SK-N-SH (cell line): ENCODE measurements at regions not wholly inside any gene's neighbourhood (a gene's known extent, or its start where the extent isn't known, plus 50 kb on each side); places are given as distances from the start of the nearest gene placed in this dataset.

Experiments used
- CTCF ChIA-PET: fragments of 300-600, 350-600 bp; formaldehyde crosslinking; extraction: SDS; loops from one replicate; lab custom pipeline; 2021; lab: Yijun Ruan, JAX
- POLR2A ChIA-PET: fragments of 350-600 bp; sonication (Branson Sonifier 250); formaldehyde crosslinking; extraction: SDS; loops from one replicate; lab custom pipeline; 2020; ENCODE audit warnings: antibody characterized with exemption, inconsistent platforms; lab: Yijun Ruan, JAX
- DNase-seq: peaks from one replicate; pipeline ENCODE4 v3.0.0; 2012
- H2AFZ ChIP-seq: fragments of 200-600 bp; sonication (generic); 2 replicates; pipeline ENCODE4 v1.8.1; 2016; ENCODE audit warnings: antibody characterized with exemption, mild to moderate bottlenecking, low read depth
- H3F3A ChIP-seq: fragments of 200-600 bp; sonication (generic); replicated peaks from 2 replicates; pipeline ENCODE3; 2016; ENCODE audit warnings: antibody characterized with exemption, mild to moderate bottlenecking; ENCODE audit not compliant: insufficient read depth
- H3K27ac ChIP-seq, 2 experiments: fragments of 200-500 bp in 1 of 2; fragments of 200-600 bp in 1 of 2; sonication (Bioruptor generic) in 1 of 2; sonication (generic), shearing (Covaris generic) in 1 of 2; 2 replicates each; pipeline versions ENCODE4 v1.5.1 to v1.6.1; 2014 to 2016; ENCODE audit warnings: low read depth in 2 of 2, inconsistent platforms in 1 of 2, low read length in 1 of 2, mild to moderate bottlenecking in 1 of 2, mixed read lengths in 1 of 2
- H3K27me3 ChIP-seq: fragments of 200-600 bp; sonication (generic), shearing (Covaris generic); 2 replicates; pipeline ENCODE4 v1.6.1; 2016; ENCODE audit warnings: mixed run types; ENCODE audit not compliant: insufficient read depth
- H3K36me3 ChIP-seq, 2 experiments: fragments of 200-500 bp in 1 of 2; fragments of 200-600 bp in 1 of 2; sonication (Bioruptor generic) in 1 of 2; sonication (generic) in 1 of 2; replicated peaks in 1 of 2; 2 replicates each; pipeline versions ENCODE3 to v1.5.1; 2014 to 2016; ENCODE audit warnings: low read length in 1 of 2, mild to moderate bottlenecking in 1 of 2; ENCODE audit not compliant: insufficient read depth in 2 of 2, control insufficient read depth in 1 of 2
- H3K4me1 ChIP-seq, 2 experiments: fragments of 200-500 bp in 1 of 2; fragments of 200-600 bp in 1 of 2; sonication (Bioruptor generic) in 1 of 2; sonication (generic), shearing (Covaris generic) in 1 of 2; 2 replicates each; pipeline versions ENCODE4 v1.5.1 to v1.6.1; 2014 to 2016; ENCODE audit warnings: low read depth in 1 of 2, low read length in 1 of 2, mixed run types in 1 of 2; ENCODE audit not compliant: insufficient read depth in 2 of 2, control insufficient read depth in 1 of 2
- H3K4me2 ChIP-seq: fragments of 200-600 bp; sonication (generic), shearing (Covaris generic); 2 replicates; pipeline ENCODE4 v1.6.1; 2017; ENCODE audit warnings: mixed run types
- H3K4me3 ChIP-seq, 2 experiments: fragments of 200-500 bp in 1 of 2; fragments of 200-600 bp in 1 of 2; sonication (Bioruptor generic) in 1 of 2; sonication (generic), shearing (Covaris generic) in 1 of 2; 2 replicates each; pipeline versions ENCODE4 v1.5.1 to v1.8.1; 2014 to 2016; ENCODE audit warnings: low read depth in 2 of 2, inconsistent platforms in 1 of 2, low read length in 1 of 2, mild to moderate bottlenecking in 1 of 2, mixed read lengths in 1 of 2, moderate library complexity in 1 of 2
- H3K79me2 ChIP-seq: fragments of 200-600 bp; sonication (generic); 2 replicates; pipeline ENCODE4 v1.8.1; 2017; ENCODE audit warnings: mild to moderate bottlenecking; ENCODE audit not compliant: insufficient read depth
- H3K9ac ChIP-seq: fragments of 200-600 bp; sonication (generic); 2 replicates; pipeline ENCODE4 v1.6.1; 2017; ENCODE audit warnings: mixed run types
- H3K9me2 ChIP-seq: fragments of 200-600 bp; sonication (generic); 2 replicates; pipeline ENCODE4 v1.6.1; 2017; ENCODE audit warnings: mixed run types
- H3K9me3 ChIP-seq: fragments of 200-600 bp; sonication (generic); 2 replicates; pipeline ENCODE4 v1.6.1; 2017; ENCODE audit warnings: mixed run types, mild to moderate bottlenecking, moderate library complexity
- H4K20me1 ChIP-seq: fragments of 200-600 bp; sonication (generic); 2 replicates; pipeline ENCODE4 v1.6.1; 2017; ENCODE audit warnings: mild to moderate bottlenecking, mixed run types; ENCODE audit not compliant: insufficient read depth
- CHD2 ChIP-seq: fragments of 150-350 bp; IDR thresholded peaks from 2 replicates; pipeline ENCODE4 v1.6.1; 2018; ENCODE audit warnings: low read length; ENCODE audit not compliant: partially characterized antibody
- CTCF ChIP-seq: fragments of 200-600 bp; sonication (generic); IDR thresholded peaks from 2 replicates; pipeline ENCODE4 v1.6.1; 2017; ENCODE audit warnings: antibody characterized with exemption, mild to moderate bottlenecking, moderate library complexity
- MAX ChIP-seq: IDR thresholded peaks from 2 replicates; pipeline ENCODE4 v1.4.0; 2012; ENCODE audit warnings: low read depth
- NFIC ChIP-seq: IDR thresholded peaks from 2 replicates; pipeline ENCODE4 v1.4.0; 2012; ENCODE audit warnings: borderline replicate concordance
- NRF1 ChIP-seq: IDR thresholded peaks from 2 replicates; pipeline ENCODE4 v1.6.1; 2012; ENCODE audit warnings: low read depth, mild to moderate bottlenecking, low read length
- REST ChIP-seq: IDR thresholded peaks from 2 replicates; pipeline ENCODE4 v1.6.1; 2012; ENCODE audit warnings: mild to moderate bottlenecking, low read depth, low read length, moderate library complexity
- USF2 ChIP-seq: fragments of 150-350 bp; IDR thresholded peaks from 2 replicates; pipeline ENCODE4 v1.6.1; 2017; ENCODE audit warnings: antibody characterized with exemption, low read length, low read depth, borderline replicate concordance
- YY1 ChIP-seq: IDR thresholded peaks from 2 replicates; pipeline ENCODE4 v1.4.0; 2012; ENCODE audit warnings: low read depth, mild to moderate bottlenecking
- ZBTB33 ChIP-seq: IDR thresholded peaks from 2 replicates; pipeline ENCODE4 v1.4.0; 2012; ENCODE audit warnings: low read depth, borderline replicate concordance
- WGBS: methylation state at CpG from one replicate; pipeline ENCODE4 v1.1.6; 2017; ENCODE audit warnings: low lambda C conversion rate; 5-methylcytosine and 5-hydroxymethylcytosine counted together

- no peak for TF ChIP-seq CTCF
- TF ChIP-seq REST, result no peak
- no peak for TF ChIP-seq YY1
- no peak for TF ChIP-seq USF2
- no peak for TF ChIP-seq NRF1
- TF ChIP-seq MAX, result no peak
These were observed 176.8 kb upstream of the TRPC5 start (continued) for GRCh38 chrX:112259375-112259774.

- DNase-seq, result no peak
- 14% methylated on average over 2 of the region's 2 CpGs for WGBS
- no peak overlapping the region for H3K9ac ChIP-seq
- no peaks in the 10 kb centered on the region for H3K36me3 ChIP-seq
- no peak overlapping the region for H3K27ac ChIP-seq
- no peaks in the 10 kb centered on the region for H3K9me3 ChIP-seq
- H3F3A ChIP-seq, result no peaks in the 10 kb centered on the region
- TF ChIP-seq CHD2, result no peak
- TF ChIP-seq NFIC, result no peak
- no peak for TF ChIP-seq ZBTB33
- TF ChIP-seq, all 33 proteins: peak for 0
- Histone ChIP-seq H3K27me3 (no peaks in the 10 kb centered on the region; the same call in 1 of the 2 replicates), H3K9me2 (no peaks in the 10 kb centered on the region), H3K4me3 (no peak overlapping the region), H3K4me2 (no peak overlapping the region), H3K4me1 (no peaks in the 10 kb centered on the region), H2AFZ (no peak overlapping the region), H3K79me2 (no peaks in the 10 kb centered on the region), H4K20me1 (no peaks in the 10 kb centered on the region)
- ChIA-PET POLR2A (no interaction called here), CTCF (no interaction called here)
These were observed 172.3 kb upstream of the TRPC5 start for GRCh38 chrX:112254896-112255295.
